ENCODE measurements at regions not wholly inside any gene's neighbourhood (a gene's known extent, or its start where the extent isn't known, plus 50 kb on each side); places are given as distances from the start of the nearest gene placed in this dataset.
"Not testable (repeated sequence)": the region's sequence is repeated elsewhere in the genome, so short reads cannot be mapped to it uniquely, and the experiment has no call there.

DNA sequence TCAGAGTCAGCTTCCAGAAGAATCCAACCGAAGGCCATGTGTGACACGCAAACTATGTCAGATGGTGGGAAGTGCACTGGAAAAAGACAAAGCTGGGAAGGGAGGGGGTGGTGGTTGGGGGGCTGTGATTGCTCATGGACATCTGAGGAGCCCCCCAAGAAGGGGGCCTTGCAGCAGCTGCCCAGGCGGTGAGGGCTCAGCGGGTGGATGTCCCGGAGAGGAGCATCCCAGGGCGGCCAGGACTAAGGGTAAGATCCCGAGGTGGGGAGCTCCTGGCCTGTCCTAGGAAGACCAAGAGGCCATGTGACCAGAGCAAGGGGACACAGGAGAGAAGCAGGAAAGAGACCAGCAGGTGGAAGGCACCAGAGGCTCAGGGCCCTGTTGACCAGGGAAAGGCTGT, 299.5 kb downstream of the PREX1 start:
- DNase-seq: no peak

DNA sequence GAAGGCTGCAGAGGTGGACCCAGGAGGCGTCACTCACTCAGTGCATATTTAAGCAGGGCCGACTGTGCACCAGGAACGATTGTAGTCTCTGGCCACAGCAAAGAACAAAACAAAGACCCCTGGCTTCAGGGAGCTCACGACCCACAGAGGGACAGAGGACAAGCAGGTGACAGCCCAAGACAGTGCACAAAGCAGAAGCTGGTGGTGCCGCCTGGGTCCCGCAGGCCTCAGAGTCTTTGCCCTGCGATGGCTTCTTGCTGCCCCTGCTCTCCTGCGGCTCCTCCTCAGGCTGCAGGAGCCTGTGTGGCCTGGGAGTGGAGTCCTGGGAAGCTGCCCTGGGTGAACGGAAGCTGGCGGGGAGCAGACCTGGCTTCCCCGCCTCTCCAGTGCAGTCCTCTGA, 300.0 kb downstream of the PREX1 start:
- no peak for DNase-seq

- no peak for DNase-seq
Observed at GRCh38 chr20:48526936-48527335, 300.9 kb downstream of the PREX1 start.

- no peak for DNase-seq
Observed at GRCh38 chr20:48525400-48525799, 302.4 kb downstream of the PREX1 start.

DNA sequence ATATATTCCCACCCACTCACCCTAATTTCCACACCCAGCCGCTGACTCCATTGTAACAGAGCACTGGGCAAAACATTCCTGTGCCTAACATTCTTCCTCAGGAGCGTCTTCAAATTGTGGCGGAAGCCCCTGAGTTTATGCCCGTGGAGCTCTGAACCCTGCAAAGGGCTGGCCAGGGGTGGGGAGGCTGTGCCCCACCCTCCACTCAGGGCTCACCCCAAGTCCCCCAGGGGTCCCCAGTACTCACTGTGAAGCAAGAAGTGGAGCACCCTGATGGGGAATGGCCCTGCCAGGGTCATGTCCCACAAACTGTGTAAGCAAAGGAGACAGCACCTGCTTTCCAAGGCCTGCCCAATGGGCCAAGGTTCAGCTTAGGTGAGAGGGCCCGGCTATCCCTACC, 303.2 kb downstream of the PREX1 start:
- DNase-seq: no peak

- peak in 1 of 5 experiments; percentile 39 for DNase-seq
Observed at GRCh38 chr20:48523191-48523995, 304.4 kb downstream of the PREX1 start.

DNA sequence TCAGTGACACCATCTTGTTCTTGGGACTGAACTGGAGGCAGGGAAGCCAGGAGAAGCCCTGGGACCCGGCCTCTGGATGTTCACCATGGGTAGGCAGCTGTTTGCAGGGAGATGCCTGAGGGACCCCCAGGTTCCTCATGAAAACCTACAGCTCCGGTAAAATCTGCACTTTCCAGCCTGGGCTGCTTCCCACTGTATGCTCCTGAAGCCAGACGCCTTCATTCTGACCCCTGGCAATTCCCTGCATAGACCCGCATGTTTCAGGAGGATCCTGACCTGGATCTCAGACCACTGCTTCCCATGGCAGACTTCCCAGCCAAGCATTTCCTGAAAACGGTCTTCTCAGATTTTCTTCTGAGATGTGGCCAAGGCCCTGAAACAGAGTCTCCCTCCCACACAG, 306.7 kb downstream of the PREX1 start:
- DNase-seq: no peak

GRCh38 chr20:48516196-48516595, 311.6 kb downstream of the PREX1 start:
- DNase-seq: peak in 1 of 5 experiments; percentile 11

DNA sequence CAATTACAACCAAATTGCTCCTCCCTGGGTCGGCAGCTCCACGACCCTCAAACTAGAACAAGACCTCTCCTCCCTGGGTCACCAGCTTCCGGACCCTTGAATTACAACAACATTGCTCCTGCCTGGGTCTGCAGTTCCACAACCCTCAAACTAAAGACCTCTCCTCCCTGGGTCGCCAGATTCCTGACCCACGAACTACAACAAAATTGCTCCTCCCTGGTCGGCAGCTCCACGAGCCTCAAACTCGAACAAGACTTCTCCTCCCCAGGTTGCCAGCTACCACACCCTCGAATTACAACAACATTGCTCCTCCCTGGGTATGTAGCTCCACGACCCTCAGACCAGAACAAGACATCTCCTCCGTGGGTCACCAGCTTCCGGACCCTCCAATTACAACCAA, 313.2 kb downstream of the PREX1 start:
- not testable (repeated sequence) for DNase-seq

GRCh38 chr20:48512539-48512938, 315.3 kb downstream of the PREX1 start:
- not testable (repeated sequence) for DNase-seq

DNA sequence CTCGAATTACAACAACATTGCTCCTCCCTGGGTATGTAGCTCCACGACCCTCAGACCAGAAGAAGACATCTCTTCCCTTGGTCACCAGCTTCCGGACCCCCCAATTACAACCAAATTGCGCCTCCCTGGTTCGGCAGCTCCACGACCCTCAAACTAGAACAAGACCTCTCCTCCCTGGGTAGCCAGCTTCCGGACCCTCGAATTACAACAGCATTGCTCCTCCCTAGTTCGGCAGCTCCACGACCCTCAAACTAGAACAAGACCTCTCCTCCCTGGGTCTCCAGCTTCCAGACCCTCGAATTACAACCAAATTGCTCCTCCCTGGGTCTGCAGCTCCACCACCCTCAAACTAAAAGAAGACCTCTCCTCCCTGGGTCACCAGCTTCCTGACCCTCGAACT, 322.7 kb downstream of the PREX1 start:
- not testable (repeated sequence) for DNase-seq

- DNase-seq: no peak
Observed at GRCh38 chr20:48503166-48503815, 324.5 kb downstream of the PREX1 start.

GRCh38 chr20:48502758-48503157, 325.0 kb downstream of the PREX1 start:
- DNase-seq: no peak

GRCh38 chr20:48502016-48502415, 325.8 kb downstream of the PREX1 start:
- DNase-seq: no peak

DNA sequence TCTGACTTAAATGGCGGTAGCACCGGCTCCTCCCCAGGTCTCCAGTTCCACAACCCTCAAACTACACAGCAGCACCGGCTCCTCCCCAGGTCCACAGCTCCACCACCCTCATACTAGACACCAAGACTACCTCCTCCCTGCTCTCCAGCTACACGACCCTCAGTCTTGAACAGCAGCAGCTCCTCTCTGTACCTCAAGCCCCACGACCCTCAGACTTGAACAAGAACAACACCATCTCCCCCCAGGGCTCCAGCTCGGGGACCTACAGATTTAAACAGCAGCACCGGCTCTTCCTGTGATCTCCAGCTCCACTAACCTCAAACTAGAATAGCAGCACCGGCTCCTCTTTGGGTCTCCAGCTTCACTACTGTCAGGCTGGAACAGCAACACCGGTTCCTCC, 326.9 kb downstream of the PREX1 start:
- DNase-seq: not testable (repeated sequence)

GRCh38 chr20:48498939-48499338, 328.9 kb downstream of the PREX1 start:
- not testable (repeated sequence) for DNase-seq

DNA sequence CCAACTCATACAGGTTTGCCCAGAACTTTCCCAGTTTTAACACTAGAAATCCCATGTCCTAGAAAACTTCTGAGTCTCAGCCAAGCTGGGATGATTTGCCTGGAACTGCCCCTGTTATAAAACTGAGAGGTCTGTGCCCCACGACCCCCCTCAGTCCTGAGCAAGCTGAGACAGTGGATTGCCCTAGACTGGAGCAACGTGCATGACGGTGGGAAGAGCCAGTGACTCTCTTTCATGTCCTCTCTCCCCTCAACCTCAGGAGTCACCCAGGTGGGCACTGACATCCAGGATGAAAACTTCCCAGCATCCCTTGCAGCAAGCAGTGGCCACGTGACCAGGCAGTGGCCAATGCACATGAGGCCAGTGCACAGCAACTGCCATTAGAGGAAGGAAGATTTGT, 329.7 kb downstream of the PREX1 start:
- DNase-seq: not testable (repeated sequence)

GRCh38 chr20:48493966-48494365, 333.8 kb downstream of the PREX1 start:
- no peak for DNase-seq

GRCh38 chr20:48493331-48493730, 334.5 kb downstream of the PREX1 start:
- DNase-seq: not testable (repeated sequence)

GRCh38 chr20:48492715-48493070, 335.1 kb downstream of the PREX1 start:
- no peak for DNase-seq

- no peak for DNase-seq
Observed at GRCh38 chr20:48492015-48492714, 335.6 kb downstream of the PREX1 start.

- DNase-seq: no peak
Observed at GRCh38 chr20:48490961-48491831, 336.6 kb downstream of the PREX1 start.

DNA sequence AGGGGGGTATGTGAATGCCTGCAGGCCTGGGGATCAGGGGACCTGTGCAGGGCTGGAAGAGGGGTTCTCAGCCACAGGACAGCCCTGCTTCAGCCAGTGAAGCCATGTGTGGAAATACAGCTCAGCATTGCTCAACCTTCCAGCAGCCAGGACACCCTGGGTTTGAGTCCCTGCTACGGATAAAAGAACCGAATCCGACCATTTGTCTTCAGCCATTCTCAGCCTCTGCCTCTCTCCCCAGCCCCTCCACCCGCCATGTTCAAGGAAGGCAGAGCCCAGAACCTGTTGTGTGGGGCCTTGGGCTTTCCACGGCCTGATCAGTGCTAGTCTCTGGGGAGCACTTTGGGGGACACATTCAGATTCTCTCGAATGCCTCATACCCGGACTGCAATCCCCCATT, 337.5 kb downstream of the PREX1 start:
- DNase-seq: not testable (repeated sequence)

All from T-helper 2 cell (primary cell).